Coronary artery (tissue), 2 donors: ENCODE measurements at regions not wholly inside any gene's neighbourhood (a gene's known extent, or its start where the extent isn't known, plus 50 kb on each side); places are given as distances from the start of the nearest gene placed in this dataset.
"Not testable (repeated sequence)": the region's sequence is repeated elsewhere in the genome, so short reads cannot be mapped to it uniquely, and the experiment has no call there.

Source experiments
- DNase-seq: peaks from one replicate; pipeline ENCODE4 v3.0.0-alpha.2; 2017; ENCODE audit warnings: low spot score
- H3K27ac ChIP-seq, 2 donors: fragments of 200-600 bp; sonication (generic); one replicate each; pipeline ENCODE4 v1.5.1; 2016 to 2019
- H3K4me3 ChIP-seq: fragments of 200-600 bp; sonication (generic); 2 replicates; pipeline ENCODE4 v1.5.1; 2016; ENCODE audit warnings: mild to moderate bottlenecking, moderate library complexity
- CTCF ChIP-seq: fragments of 200-600 bp; sonication (generic); IDR thresholded peaks from one replicate; pipeline ENCODE4 v1.5.1; 2019; ENCODE audit warnings: antibody characterized with exemption

- DNase-seq, result no peak
- no peak for TF ChIP-seq CTCF
- Histone ChIP-seq H3K27ac (no peak overlapping the region), H3K4me3 (no peak overlapping the region)
Observed at GRCh38 chr9:80690349-80690939, 998.9 kb downstream of the TLE1 start.

GRCh38 chr9:80679916-80680315 is 1009.4 kb downstream of the TLE1 start:
- DNase-seq, result no peak
- H3K27ac ChIP-seq, result no peak overlapping the region
- no peak for TF ChIP-seq CTCF
- H3K4me3 ChIP-seq, result no peak overlapping the region

- TF ChIP-seq CTCF, result no peak
- Histone ChIP-seq H3K27ac (no peak overlapping the region), H3K4me3 (no peak overlapping the region)
- DNase-seq, result no peak
Observed at GRCh38 chr9:80678906-80679305, 1010.4 kb downstream of the TLE1 start.

- H3K27ac ChIP-seq, result no peak overlapping the region
- no peak overlapping the region for H3K4me3 ChIP-seq
- no peak for TF ChIP-seq CTCF
- no peak for DNase-seq
Observed at GRCh38 chr9:80673496-80673895, 1015.9 kb downstream of the TLE1 start.

GRCh38 chr9:80665479-80665878 is 1023.9 kb downstream of the TLE1 start:
- no peak overlapping the region for H3K27ac ChIP-seq
- H3K4me3 ChIP-seq, result no peak overlapping the region
- DNase-seq, result no peak
- no peak for TF ChIP-seq CTCF

GRCh38 chr9:80664327-80665210 is 1024.8 kb downstream of the TLE1 start:
- H3K4me3 ChIP-seq, result no peak overlapping the region
- H3K27ac ChIP-seq, result no peak overlapping the region
- DNase-seq, result no peak
- no peak for TF ChIP-seq CTCF

- H3K4me3 ChIP-seq, H3K27ac ChIP-seq, DNase-seq: not testable (repeated sequence)
Observed at GRCh38 chr9:80659751-80660150, 1029.6 kb downstream of the TLE1 start.
